A549 (cell line): ENCODE measurements at regions not wholly inside any gene's neighbourhood (a gene's known extent, or its start where the extent isn't known, plus 50 kb on each side); places are given as distances from the start of the nearest gene placed in this dataset.

Experiments used
- ATAC-seq, 2 experiments: fragments of 200-7000 bp in 1 of 2; fragments of >200 bp in 1 of 2; cut with Nextera tagmentation in 1 of 2; cut with Tn5 transposase in 1 of 2; 3 replicates each; pipeline versions ENCODE4 v1.8.0 to v1.9.1; 2018 to 2020; ENCODE audit warnings: mild to moderate bottlenecking in 1 of 2, moderate library complexity in 1 of 2
- CTCF ChIA-PET: fragments of 300-600 bp; sonication (Branson Sonifier 250); formaldehyde crosslinking; extraction: SDS; loops from one replicate; lab custom pipeline; 2021; ENCODE audit warnings: antibody characterized with exemption, inconsistent platforms; lab: Yijun Ruan, JAX
- POLR2A ChIA-PET: fragments of 350-600 bp; formaldehyde crosslinking; extraction: SDS; loops from one replicate; lab custom pipeline; 2021; ENCODE audit warnings: antibody characterized with exemption, inconsistent platforms; lab: Yijun Ruan, JAX
- DNase-seq, 2 experiments: peaks; one replicate each; pipeline versions ENCODE4 v3.0.0 to v3.0.0-alpha.2; 2011 to 2016; ENCODE audit warnings: low read depth in 1 of 2, low spot score in 1 of 2
- FAIRE-seq: peaks from 2 replicates; lab custom pipeline; 2011; peaks lifted over from hg19 to GRCh38; lab: Jason Lieb, UNC
- H3K27ac ChIP-seq, 2 experiments: fragments of >200 bp; sonication (Bioruptor Twin); formaldehyde crosslinking; 3 replicates each; pipeline ENCODE4 v1.5.1; 2016 to 2017
- H3K4me1 ChIP-seq: fragments of >200 bp; sonication (Bioruptor Twin); formaldehyde crosslinking; 3 replicates; pipeline ENCODE4 v1.6.1; 2016
- H3K4me2 ChIP-seq: fragments of >200 bp; sonication (Bioruptor Twin); formaldehyde crosslinking; 3 replicates; pipeline ENCODE4 v1.6.1; 2016
- H3K4me3 ChIP-seq: fragments of >200 bp; sonication (Bioruptor Twin); formaldehyde crosslinking; 3 replicates; pipeline ENCODE4 v1.5.1; 2016
- H3K9me3 ChIP-seq: fragments of >200 bp; sonication (Bioruptor Twin); formaldehyde crosslinking; 3 replicates; pipeline ENCODE4 v1.6.1; 2016
- ATOH8 ChIP-seq: fragments of 250-450 bp; sonication (Bioruptor Pico); IDR thresholded peaks from 2 replicates; pipeline ENCODE4 v1.5.0; 2020; ENCODE audit warnings: low read depth, mild to moderate bottlenecking, moderate library complexity
- CBX2 ChIP-seq: fragments of 200-600 bp; sonication (generic); IDR thresholded peaks from 2 replicates; pipeline ENCODE4 v1.6.1; 2016; ENCODE audit warnings: low read depth, mild to moderate bottlenecking, borderline replicate concordance
- CEBPB ChIP-seq, 2 experiments: fragments of >200 bp in 1 of 2; sonication (Bioruptor Twin) in 1 of 2; formaldehyde crosslinking in 1 of 2; IDR thresholded peaks; 2 replicates each; pipeline ENCODE4 v1.6.1; 2012 to 2016
- E2F6 ChIP-seq: IDR thresholded peaks from 2 replicates; pipeline ENCODE4 v1.6.1; 2012; ENCODE audit warnings: low read depth, borderline replicate concordance
- EHF ChIP-seq: fragments of 250-450 bp; sonication (Bioruptor Pico); IDR thresholded peaks from 2 replicates; pipeline ENCODE4 v1.5.0; 2020; ENCODE audit warnings: mild to moderate bottlenecking
- FOSL2 ChIP-seq, 2 experiments: fragments of 450-650 bp in 1 of 2; fragments of >200 bp in 1 of 2; sonication (Bioruptor Twin) in 1 of 2; formaldehyde crosslinking; IDR thresholded peaks; 2 replicates each; pipeline versions ENCODE4 v1.5.0 to v1.6.1; 2016 to 2020; ENCODE audit warnings: mild to moderate bottlenecking in 1 of 2, moderate library complexity in 1 of 2
- GATA3 ChIP-seq: IDR thresholded peaks from 2 replicates; pipeline ENCODE4 v1.6.1; 2012; ENCODE audit warnings: borderline replicate concordance
- HEYL ChIP-seq: fragments of 250-450 bp; sonication (Bioruptor Pico); IDR thresholded peaks from 2 replicates; pipeline ENCODE4 v1.8.0; 2021; ENCODE audit warnings: mild to moderate bottlenecking, moderate library complexity
- HOXB13 ChIP-seq: fragments of 250-450 bp; sonication (Bioruptor Pico); IDR thresholded peaks from 2 replicates; pipeline ENCODE4 v1.5.0; 2020; ENCODE audit warnings: low read depth, mild to moderate bottlenecking, moderate library complexity
- HOXB5 ChIP-seq: fragments of 250-450 bp; sonication (Bioruptor Pico); IDR thresholded peaks from 2 replicates; pipeline ENCODE4 v1.5.0; 2020; ENCODE audit warnings: mild to moderate bottlenecking, moderate library complexity
- JUN ChIP-seq, 2 experiments: fragments of >200 bp; sonication (Bioruptor Twin); formaldehyde crosslinking; IDR thresholded peaks; 2 replicates in 1 of 2; 3 replicates in 1 of 2; pipeline ENCODE4 v1.6.1; 2016 to 2017
- JUNB ChIP-seq: fragments of >200 bp; sonication (Bioruptor Twin); formaldehyde crosslinking; IDR thresholded peaks from 2 replicates; pipeline ENCODE4 v1.6.1; 2016
- KDM5A ChIP-seq: fragments of 200-600 bp; sonication (generic); IDR thresholded peaks from 2 replicates; pipeline ENCODE4 v1.6.1; 2016; ENCODE audit warnings: antibody characterized with exemption, mild to moderate bottlenecking
- MAFK ChIP-seq: fragments of 450-650 bp; IDR thresholded peaks from 2 replicates; pipeline ENCODE4 v1.6.1; 2014; ENCODE audit not compliant: partially characterized antibody
- MAZ ChIP-seq: fragments of 150-350 bp; IDR thresholded peaks from 2 replicates; pipeline ENCODE4 v1.6.1; 2014; ENCODE audit warnings: antibody characterized with exemption, low read depth, low read length, borderline replicate concordance
- NFE2L2 ChIP-seq: fragments of 150-350 bp; conservative IDR thresholded peaks from 2 replicates; pipeline ENCODE4 v1.6.1; 2014; ENCODE audit warnings: low read length
- PBX3 ChIP-seq: IDR thresholded peaks from 2 replicates; pipeline ENCODE4 v1.6.1; 2012
- POLR2AphosphoS2 ChIP-seq: conservative IDR thresholded peaks from 2 replicates; pipeline ENCODE4 v1.6.1; 2012; ENCODE audit warnings: low read length, improper control_type of control experiment, inconsistent platforms
- RFX5 ChIP-seq: fragments of 450-650 bp; IDR thresholded peaks from 2 replicates; pipeline ENCODE4 v1.7.1; 2014; ENCODE audit warnings: antibody characterized with exemption, mild to moderate bottlenecking, moderate library complexity
- RNF2 ChIP-seq: fragments of 200-600 bp; sonication (generic); IDR thresholded peaks from 2 replicates; pipeline ENCODE4 v1.6.1; 2016; ENCODE audit warnings: low read depth, mild to moderate bottlenecking, antibody characterized with exemption, moderate library complexity, borderline replicate concordance
- SMC3 ChIP-seq: fragments of >200 bp; sonication (Bioruptor Twin); formaldehyde crosslinking; IDR thresholded peaks from 3 replicates; pipeline ENCODE4 v1.6.1; 2018; ENCODE audit warnings: inconsistent platforms
- ZNF302 ChIP-seq: fragments of 250-450 bp; sonication (Bioruptor Pico); IDR thresholded peaks from 2 replicates; pipeline ENCODE4 v1.9.0; 2021; ENCODE audit warnings: inconsistent platforms, mild to moderate bottlenecking, moderate library complexity
- ZSCAN20 ChIP-seq: fragments of 250-450 bp; sonication (Bioruptor Pico); IDR thresholded peaks from 2 replicates; pipeline ENCODE4 v1.8.0; 2022; ENCODE audit warnings: mild to moderate bottlenecking, moderate library complexity
- WGBS: methylation state at CpG from one replicate; pipeline ENCODE4 v1.1.6; 2017; ENCODE audit errors: missing lambda C conversion rate; 5-methylcytosine and 5-hydroxymethylcytosine counted together

GRCh38 chrX:10079231-10079630 lies 77.5 kb upstream of the CLCN4 start:
- DNase-seq (no peak), FAIRE-seq (peak; percentile 56), ATAC-seq (no peak)
- POLR2A ChIA-PET = no interaction called here
- 93% methylated on average over 7 of the region's 7 CpGs for WGBS
- Histone ChIP-seq H3K9me3 (no peaks in the 10 kb centered on the region), H3K27ac (0 out of 6 replicates have a peak overlapping the region, but pooled peaks of 1 of the 2 experiments have one; percentile 16), H3K4me2 (no peak overlapping the region), H3K4me1 (peaks cover 34% of the 10 kb centered on the region), H3K4me3 (no peak overlapping the region)
- TF ChIP-seq POLR2AphosphoS2 (no peak), CEBPB (IDR thresholded peaks at IDR 0.05) (peak in 1 of 2 experiments; percentile 12; a peak in 1 of 4 replicates)
- CTCF ChIA-PET = interaction anchor here (3.6 kb wide), 1 partner anchor 41 kb away, joined by 16 read pairs; no protein-coding TSS in a partner anchor

GRCh38 chrX:10083809-10084208 lies 73.0 kb upstream of the CLCN4 start:
- FAIRE-seq (no peak), ATAC-seq (no peak), DNase-seq (no peak)
- no peak overlapping the region; a peak in 1 of 6 replicates for H3K27ac ChIP-seq
- ChIA-PET CTCF (interaction anchor here (1.3 to 2.9 kb wide), 4 partner anchors 33 to 93 kb away, joined by 3 to 16 read pairs (median 3); no protein-coding TSS in a partner anchor), POLR2A (no interaction called here)
- no peak for TF ChIP-seq SMC3
- TF ChIP-seq HOXB5 (CRISPR knock-in tag) = no peak
- TF ChIP-seq EHF (CRISPR knock-in tag) = no peak
- TF ChIP-seq RNF2 = no peak
- TF ChIP-seq FOSL2 (IDR thresholded peaks at IDR 0.05) = no peak
- no peak for TF ChIP-seq FOSL2 (CRISPR knock-in tag; IDR thresholded peaks at IDR 0.05)
- no peak for TF ChIP-seq CBX2
- no peak for TF ChIP-seq ATOH8 (CRISPR knock-in tag)
- TF ChIP-seq PBX3 = no peak
- TF ChIP-seq HOXB13 = no peak
- H3K4me1 ChIP-seq = peaks cover 33% of the 10 kb centered on the region
- H3K4me3 ChIP-seq = no peak overlapping the region
- H3K9me3 ChIP-seq = no peaks in the 10 kb centered on the region
- no peak overlapping the region; the same call in 2 of the 3 replicates for H3K4me2 ChIP-seq
- WGBS = 83% methylated on average over 2 of the region's 2 CpGs

- no peak for ATAC-seq
- Histone ChIP-seq H3K9me3 (no peaks in the 10 kb centered on the region), H3K4me3 (no peak overlapping the region), H3K4me2 (no peak overlapping the region), H3K27ac (no peak overlapping the region), H3K4me1 (peaks cover 39% of the 10 kb centered on the region)
- ChIA-PET POLR2A (no interaction called here), CTCF (interaction anchor here (0.8 to 2.9 kb wide), 4 partner anchors 22 to 35 kb away, joined by 3 to 16 read pairs (median 4); no protein-coding TSS in a partner anchor)
- WGBS = 81% methylated on average over 1 of the region's 1 CpG
- peak; percentile 96 for FAIRE-seq
- TF ChIP-seq CBX2 (no peak), GATA3 (no peak), HEYL (CRISPR knock-in tag) (no peak), JUN (IDR thresholded peaks at IDR 0.05) (no peak), EHF (CRISPR knock-in tag) (no peak), NFE2L2 (no peak), ZSCAN20 (CRISPR knock-in tag) (no peak), E2F6 (no peak), JUNB (no peak), KDM5A (no peak), MAZ (no peak), RFX5 (no peak), ZNF302 (CRISPR knock-in tag) (no peak), MAFK (no peak), ATOH8 (CRISPR knock-in tag) (no peak)
- no peak for DNase-seq
Measured at GRCh38 chrX:10085223-10085622, 71.6 kb upstream of the CLCN4 start.
